AG08396 (cell line): ENCODE measurements at regions not wholly inside any gene's neighbourhood (a gene's known extent, or its start where the extent isn't known, plus 50 kb on each side); places are given as distances from the start of the nearest gene placed in this dataset.
"Not testable (repeated sequence)": the region's sequence is repeated elsewhere in the genome, so short reads cannot be mapped to it uniquely, and the experiment has no call there.

Experiments used
- DNase-seq: peaks from one replicate; pipeline ENCODE4 v3.0.0; 2012; ENCODE audit warnings: low spot score, mixed read lengths

DNA sequence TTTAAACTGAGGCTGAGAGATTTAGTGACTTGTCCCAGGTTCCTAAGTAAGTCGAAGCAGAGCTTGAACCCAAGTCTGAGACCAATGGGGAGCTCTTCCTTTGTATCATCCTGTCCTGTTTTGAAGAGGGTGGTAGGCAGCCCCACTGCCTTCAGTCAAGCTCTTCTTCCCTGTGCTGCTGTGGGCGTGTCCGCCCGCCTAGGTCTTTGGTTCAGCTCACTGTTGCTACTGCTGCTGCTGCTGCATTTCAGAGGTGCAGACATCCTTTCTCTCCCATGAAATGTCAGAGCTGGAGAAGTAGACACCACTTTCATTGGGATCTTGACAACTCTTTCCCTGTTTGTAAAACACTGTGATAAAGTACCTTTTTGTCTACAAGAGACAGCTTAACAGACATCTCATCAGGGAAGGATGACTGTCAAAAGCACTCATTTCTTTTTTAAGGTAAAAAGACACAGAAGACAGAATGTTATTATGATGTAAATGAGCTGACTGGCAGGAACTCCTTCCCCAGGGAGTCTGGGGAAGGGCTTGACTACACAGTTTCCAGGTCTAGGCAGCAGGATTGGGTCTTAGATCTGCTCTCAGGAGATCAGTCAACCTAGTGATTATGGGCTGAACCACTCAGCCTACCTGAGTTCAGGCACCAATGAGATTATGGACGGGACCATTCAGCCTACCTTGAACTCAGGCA, 91.7 kb upstream of the TRIB2 start:
- no peak for DNase-seq

DNA sequence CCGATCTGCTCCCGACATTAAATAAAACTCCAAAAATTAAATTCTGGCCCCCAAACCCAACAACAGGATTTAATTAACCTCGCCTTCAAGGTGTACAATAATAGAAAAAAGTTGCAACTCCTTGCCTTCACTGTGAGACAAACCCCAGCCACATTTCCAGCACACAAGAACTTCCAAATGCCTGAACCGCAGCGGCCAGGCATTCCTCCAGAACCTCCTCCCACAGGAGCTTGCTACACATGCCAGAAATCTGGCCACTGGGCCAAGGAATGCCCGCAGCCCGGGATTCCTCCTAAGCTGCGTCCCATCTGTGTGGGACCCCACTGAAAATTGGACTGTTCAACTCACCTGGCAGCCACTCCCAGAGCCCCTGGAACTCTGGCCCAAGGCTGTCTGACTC, 88.2 kb upstream of the TRIB2 start:
- DNase-seq: not testable (repeated sequence)

DNA sequence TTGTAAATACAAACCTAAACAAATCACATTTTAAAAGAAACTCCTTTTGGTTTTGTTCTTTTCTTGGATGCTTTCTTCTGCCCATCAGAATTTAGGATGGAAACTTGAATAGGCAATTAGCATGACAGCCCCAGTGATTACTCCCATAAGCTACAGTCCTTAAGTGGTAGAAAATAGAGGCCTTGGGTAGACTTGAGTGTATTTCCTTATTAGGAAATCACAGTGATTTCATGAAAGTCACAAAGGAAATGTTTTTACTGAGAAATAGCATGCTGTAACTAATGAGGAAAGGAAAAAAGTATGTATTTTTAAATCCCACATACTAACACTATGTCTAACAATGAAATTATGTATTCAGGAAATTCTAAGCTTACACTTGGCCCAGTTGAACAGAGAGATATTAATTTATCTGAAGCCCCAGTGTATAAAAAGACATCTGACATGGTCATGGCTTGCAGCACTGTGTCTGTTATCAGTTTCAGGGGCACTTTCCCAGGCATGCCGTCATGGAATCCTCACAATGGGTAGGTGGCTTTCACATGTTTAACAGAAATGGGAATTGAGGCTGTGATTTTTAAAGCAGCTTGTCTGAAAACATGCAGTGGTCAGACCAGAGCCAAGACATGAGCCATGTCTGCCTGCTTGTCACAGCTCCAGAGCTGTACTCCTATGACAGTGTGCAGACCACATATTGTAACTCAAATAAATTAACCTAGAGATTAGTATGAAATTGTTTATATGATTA, 79.7 kb upstream of the TRIB2 start:
- DNase-seq: no peak

DNA sequence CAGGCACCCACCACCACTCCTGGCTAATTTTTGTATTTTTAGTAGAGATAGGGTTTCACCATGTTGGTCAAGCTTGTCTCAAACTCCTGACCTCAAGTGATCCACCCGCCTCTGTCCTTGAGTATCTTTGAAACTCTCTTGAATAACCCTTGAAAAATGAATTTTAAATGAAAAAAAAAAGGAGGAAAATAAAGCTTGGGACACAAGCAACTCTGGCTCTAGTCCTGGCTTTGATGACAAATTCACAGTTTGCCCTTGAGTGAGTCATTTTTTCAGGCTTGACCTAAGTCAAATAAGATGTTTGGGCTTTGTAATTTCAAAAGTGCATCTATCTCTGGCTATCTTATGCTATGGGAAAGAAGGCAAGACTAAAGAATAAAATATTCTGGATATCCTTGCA, 79.0 kb upstream of the TRIB2 start:
- no peak for DNase-seq

DNA sequence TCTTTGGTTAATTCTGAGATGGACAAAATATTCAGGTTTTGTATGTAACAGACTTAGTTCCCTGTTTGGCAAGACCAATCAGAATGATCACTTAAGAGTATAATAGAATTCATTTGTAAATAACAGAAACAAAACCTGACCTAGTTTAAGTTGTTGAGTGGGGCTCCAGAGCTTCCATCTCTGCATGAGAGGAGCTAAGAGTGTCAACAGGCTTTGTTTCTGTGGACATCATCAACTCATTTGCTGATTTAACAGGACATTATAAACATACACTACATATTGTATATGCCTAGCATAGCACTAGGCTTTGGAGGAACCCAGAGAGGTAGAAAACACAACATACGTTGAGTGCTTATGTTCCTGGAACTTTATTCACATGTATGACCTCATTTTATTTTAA, 75.3 kb upstream of the TRIB2 start:
- DNase-seq: no peak

DNA sequence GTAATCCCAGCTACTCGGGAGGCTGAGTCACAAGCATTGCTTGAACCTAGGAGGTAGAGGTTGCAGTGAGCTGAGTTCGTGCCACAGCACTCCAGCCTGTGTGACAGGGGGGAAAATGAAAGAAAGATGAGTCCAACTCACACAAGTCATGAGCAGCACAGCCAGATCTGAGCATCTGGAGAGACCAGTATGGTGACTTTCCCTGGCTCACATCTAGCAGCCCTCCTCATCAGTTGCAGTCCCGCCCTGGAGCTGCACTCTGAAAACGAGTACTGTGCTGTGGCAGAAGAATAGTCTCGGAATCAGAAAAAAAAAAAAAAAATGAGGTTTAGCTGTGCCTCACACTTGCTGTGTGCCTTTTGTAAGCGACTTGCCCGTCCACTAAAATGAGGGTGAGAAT, 74.4 kb upstream of the TRIB2 start:
- no peak for DNase-seq

DNA sequence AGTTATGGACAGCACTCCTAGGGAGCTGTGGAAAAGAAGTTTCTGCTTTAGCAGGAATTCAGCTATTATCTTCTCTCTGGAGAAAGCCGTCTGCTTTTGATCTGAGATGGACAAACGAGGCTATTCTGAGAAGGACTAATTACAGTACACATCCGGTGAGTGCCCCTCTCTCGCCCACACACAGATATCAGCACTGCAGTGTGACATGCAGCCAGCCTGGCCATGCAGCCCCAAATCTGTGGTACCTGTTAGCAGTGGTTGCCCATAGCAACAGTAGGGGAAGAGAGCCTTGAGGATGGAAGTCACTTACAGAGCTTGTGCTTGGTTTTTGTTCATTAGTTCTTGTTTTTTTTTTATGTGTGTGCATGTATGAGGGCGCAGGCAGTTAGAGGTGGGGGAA, 73.9 kb upstream of the TRIB2 start:
- DNase-seq: no peak

DNA sequence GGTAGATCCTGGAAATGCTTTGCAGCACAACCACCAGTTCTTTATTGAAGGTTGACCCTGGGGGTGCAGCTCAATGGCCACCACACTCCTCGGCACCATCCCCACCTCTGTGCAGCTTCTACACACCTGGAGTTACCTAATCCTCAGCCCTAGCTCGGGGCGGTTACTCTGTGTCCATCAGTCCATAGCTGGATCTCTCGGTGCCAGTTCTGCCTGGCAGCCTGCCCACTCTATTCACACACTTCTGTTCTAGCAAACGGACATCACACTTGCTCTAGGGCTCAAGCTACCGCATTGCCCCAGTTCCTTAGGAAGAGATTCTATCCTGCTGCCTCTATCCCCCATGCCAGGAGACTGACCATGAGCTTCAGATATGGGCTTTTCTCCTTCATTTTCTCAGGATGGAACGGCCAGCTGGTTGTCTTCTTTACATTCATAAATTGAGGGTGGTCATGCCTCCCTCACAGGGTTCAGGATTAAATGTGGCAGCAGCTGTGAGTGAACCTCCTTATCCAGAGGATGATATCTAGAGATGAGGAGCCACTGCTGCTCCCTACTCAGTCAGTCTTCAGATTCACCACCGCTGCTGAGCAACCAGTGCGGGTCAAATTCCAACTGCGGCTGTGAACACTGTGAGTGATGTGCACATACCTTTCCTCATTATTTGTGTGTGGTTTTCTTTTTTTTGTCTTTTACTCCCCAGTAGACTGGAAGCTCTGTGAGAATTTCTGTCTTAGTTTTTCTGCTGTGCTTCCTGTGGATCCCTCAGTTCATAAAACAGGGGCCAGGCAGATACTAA, 66.9 kb upstream of the TRIB2 start:
- no peak for DNase-seq

DNA sequence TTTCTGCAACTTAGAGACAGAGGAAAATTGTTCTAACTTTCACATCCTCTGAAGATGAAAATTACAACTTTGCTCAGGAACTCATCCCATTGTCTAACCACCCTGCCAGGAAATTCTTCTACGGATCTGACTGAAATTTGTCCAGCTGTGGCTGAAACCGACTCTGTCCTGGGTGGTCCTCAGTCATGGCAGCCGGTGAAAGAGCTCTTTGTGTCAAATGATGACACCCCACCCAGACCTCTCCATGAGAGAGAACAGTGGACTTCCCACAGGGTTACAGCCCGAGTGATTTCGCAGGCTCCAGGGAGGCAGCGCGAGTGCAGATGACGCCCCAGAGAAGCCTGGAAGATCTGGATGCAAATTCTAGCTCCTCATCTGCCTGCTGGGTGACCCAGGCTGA, 65.1 kb upstream of the TRIB2 start:
- no peak for DNase-seq

DNA sequence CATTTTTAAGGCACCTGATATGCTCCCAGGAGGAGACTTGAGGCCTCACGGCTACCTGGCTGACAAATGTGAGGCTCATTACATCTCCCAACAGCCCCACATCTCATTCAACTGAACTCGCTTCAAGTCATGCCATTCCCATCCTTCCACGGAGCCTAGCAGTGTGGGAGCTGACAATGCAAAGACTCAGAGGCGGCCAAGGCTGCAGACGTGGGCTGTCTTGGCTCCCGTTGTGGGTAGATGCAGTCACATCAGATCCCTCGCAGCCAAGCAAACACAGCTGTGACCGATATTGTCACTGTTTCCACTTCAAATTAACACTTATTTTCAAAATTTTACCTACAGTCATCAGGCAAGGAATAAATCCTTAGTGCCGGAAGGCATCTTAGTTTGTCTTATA, 64.0 kb upstream of the TRIB2 start:
- no peak for DNase-seq

DNA sequence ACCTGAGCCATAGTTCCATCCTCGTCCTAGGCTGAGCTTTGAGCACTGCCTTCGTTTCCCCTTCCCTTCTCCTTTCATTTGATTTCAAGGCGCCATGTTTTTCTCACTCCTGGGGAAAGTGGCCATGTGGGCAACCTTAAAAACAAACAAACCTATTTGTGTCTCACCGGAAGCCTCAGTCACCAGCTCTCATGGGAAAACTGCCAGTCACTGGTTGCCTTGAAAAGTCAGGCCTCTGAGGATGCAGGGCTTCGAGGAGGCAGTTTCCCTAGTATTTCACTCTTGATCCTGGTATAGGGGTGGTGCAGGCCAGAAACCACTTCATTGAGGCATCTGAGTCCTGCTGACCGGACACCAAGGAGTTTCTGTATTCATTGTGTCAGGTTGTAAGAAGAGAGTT, 59.2 kb upstream of the TRIB2 start:
- DNase-seq: no peak

DNA sequence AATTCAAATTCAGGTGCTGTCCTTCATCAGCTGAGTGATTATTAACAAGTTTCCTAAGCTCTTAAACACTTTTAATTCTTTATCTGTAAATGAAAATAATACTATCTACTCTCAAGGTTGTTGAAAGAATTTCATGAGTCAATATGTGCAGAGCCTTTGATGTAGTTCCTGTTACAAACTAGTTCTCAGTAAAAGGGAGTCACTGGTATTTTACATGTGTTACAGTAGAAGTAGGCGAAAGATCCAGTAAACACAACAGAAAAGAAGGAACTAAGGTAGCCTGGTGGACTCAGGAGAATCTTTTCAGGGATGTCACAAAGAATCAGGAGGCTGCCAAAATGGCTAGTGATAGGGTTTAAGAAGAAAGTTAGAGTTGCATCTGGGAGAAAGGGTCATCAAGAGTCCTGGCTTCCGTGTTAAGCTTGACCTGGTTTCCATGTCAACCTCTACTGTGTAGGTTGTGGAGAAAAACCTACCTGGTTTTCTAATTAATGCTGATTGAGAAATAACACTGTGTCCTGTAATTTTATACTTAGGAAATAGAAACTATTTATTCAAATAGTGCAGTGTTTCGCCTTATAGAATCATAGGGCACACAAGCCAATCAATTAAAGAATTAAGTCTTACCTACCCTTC, 58.3 kb upstream of the TRIB2 start:
- no peak for DNase-seq

DNA sequence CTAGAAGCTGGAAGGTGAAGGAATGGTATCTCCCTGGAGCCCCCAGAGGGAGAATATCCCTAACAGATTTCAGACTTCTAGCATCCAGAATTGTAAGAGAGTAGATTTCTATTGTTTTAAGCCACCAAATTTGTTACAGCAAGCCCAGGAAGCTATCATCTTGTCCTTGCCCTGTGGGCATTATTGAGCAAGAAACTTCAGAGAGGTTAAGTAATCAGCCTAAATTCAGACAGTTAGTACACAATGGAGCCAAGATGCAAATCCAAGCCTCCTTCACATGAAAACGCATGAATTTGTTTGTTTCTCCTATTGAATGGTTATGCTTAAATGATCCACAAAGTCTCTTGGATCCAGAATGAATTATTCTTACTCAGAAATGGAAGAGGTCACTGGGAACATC, 55.2 kb upstream of the TRIB2 start:
- DNase-seq: no peak

DNA sequence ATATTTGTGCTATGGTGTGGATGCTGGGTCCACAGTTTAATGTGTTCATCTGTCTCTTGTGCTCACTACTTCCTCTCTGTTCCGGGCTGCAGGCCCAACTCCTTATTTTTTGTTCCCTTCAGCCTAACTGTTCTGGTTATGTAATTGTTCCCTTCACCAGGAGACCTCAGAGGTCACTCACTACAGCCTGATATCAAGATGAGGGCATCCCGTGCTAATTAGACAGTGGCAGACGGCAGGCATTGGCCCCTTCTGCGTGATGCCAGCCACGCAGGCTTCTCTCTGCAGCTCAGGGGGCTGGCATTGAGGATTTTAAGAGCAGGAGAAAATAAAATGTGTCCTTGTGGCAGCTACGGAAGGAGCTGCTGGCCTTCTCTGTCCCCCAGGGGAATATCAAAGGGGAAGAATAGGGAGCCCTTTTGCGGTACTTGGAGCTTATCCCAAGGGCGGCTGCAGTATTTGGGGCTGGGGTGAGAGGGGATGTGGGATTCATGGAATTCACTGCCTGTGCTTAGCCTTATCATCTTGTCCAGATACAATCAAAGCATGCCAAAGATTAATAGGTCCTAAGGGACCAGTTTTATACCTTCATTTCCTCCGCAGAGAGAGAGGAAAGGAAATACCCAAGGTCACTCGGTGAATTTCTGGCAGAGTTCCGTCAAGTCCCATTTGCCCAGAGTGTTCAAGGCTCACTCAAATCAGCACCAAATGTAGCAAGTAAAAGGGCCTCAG, 53.3 kb upstream of the TRIB2 start:
- DNase-seq: no peak

DNA sequence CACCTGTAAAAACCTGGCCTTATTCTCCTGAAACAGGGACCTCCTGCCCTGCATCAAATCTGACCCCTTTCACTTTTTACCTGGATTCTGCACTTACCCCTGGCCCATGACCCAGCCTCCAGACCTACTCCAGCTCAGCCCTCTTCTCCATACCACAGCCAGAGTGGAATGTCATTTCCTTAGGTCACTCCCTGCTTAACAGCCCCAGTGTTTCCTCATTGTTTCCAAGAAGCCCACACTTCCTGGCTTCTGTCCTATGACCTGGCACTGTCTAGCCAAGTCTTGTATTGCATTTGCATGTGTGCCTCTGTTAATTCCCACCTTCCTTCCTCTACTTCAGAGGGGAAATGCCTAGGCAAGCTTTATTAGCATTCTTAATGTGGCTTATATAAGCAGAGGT, 51.4 kb upstream of the TRIB2 start:
- DNase-seq: no peak

DNA sequence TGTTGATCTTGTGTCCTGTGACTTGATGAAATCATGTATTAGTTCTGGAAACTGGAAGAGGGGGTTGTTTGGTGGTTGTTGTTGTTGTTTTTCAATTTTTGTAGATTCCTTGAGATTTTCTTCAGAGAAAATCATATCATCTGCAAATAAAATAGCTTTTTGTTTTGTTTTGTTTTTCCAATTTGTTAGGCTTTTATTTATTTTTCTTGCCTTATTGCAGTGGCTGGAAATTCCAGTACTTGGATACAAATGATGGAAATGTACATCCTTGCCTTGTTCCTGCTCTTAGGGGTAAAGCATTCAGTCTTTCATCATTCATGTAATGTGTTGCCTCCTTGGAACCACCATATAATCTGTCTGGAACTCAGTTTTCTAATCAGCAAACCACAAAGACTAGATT, 50.3 kb upstream of the TRIB2 start:
- DNase-seq: no peak
